Left ventricle myocardium inferior (tissue), 1 donor: ENCODE measurements at regions not wholly inside any gene's neighbourhood (a gene's known extent, or its start where the extent isn't known, plus 50 kb on each side); places are given as distances from the start of the nearest gene placed in this dataset.

Experiments used
- DNase-seq: peaks from one replicate; pipeline ENCODE4 v3.0.0-alpha.2; 2020
- H3K27ac ChIP-seq: fragments of 200-600 bp; replicated peaks from 2 replicates; pipeline ENCODE4 v1.8.0; 2021
- H3K27me3 ChIP-seq: fragments of 200-600 bp; 2 replicates; pipeline ENCODE4 v1.8.0; 2021; ENCODE audit warnings: low read depth
- H3K36me3 ChIP-seq: fragments of 200-600 bp; 2 replicates; pipeline ENCODE4 v1.8.0; 2021
- H3K4me1 ChIP-seq: fragments of 200-600 bp; 2 replicates; pipeline ENCODE4 v1.8.0; 2021
- H3K4me3 ChIP-seq: fragments of 200-600 bp; 2 replicates; pipeline ENCODE4 v1.8.0; 2021; ENCODE audit warnings: mild to moderate bottlenecking, moderate library complexity
- H3K9me3 ChIP-seq: fragments of 200-600 bp; replicated peaks from 2 replicates; pipeline ENCODE4 v1.8.0; 2021
- intact Hi-C: fragments of 100-400 bp; cut with micrococcal nuclease; formaldehyde crosslinking; loops from one replicate; pipeline ENCODE4 v1.11.0; 2022
- TF ChIP-seq, protein P1 (sequence below): fragments of 200-600 bp; IDR thresholded peaks from 2 replicates; pipeline ENCODE4 v1.8.0; 2021; ENCODE audit warnings: antibody characterized with exemption, mild to moderate bottlenecking, borderline replicate concordance
- donor health status: DM: no; HTN: yes; CAD: no; lungs with severe emphysema.

DNA sequence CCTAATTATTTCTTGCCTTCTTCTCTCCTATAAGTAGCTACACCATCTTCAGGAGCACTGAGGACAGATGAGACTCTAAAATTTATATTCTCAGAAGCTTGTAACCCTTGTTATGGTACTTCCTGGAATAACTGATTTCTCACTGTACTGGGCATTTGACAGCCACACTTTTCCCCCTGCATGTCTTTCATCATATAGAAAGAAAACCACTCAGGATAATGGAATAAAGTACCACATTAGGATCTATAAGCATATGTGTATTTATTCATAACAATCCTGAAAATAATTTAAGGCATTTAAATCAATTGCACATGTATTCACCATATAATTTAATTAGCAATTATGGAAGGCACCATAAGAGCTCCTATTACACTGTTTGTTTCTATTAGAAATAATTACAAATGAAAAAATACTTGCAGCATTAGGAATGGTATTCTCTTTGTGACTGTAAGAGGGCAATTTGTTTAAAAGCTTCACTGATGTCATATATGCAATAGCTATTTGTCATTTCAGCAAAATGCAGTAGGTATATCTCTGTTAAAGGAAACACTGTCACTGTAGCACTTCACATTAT is 216.9 kb upstream of the FSHR start:
- no peaks in the 10 kb centered on the region for H3K36me3 ChIP-seq
- TF ChIP-seq, protein P1, sequence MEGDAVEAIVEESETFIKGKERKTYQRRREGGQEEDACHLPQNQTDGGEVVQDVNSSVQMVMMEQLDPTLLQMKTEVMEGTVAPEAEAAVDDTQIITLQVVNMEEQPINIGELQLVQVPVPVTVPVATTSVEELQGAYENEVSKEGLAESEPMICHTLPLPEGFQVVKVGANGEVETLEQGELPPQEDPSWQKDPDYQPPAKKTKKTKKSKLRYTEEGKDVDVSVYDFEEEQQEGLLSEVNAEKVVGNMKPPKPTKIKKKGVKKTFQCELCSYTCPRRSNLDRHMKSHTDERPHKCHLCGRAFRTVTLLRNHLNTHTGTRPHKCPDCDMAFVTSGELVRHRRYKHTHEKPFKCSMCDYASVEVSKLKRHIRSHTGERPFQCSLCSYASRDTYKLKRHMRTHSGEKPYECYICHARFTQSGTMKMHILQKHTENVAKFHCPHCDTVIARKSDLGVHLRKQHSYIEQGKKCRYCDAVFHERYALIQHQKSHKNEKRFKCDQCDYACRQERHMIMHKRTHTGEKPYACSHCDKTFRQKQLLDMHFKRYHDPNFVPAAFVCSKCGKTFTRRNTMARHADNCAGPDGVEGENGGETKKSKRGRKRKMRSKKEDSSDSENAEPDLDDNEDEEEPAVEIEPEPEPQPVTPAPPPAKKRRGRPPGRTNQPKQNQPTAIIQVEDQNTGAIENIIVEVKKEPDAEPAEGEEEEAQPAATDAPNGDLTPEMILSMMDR: no peak
- no peak overlapping the region for H3K4me3 ChIP-seq
- H3K27ac ChIP-seq: no peak overlapping the region
- no peaks in the 10 kb centered on the region for H3K27me3 ChIP-seq
- H3K9me3 ChIP-seq: no peaks in the 10 kb centered on the region
- no peaks in the 10 kb centered on the region for H3K4me1 ChIP-seq
- intact Hi-C loops: no loop called here
- no peak for DNase-seq

GRCh38 chr2:49369650-49370049 is 215.3 kb upstream of the FSHR start:
- intact Hi-C loops: no loop called here
- TF ChIP-seq, protein P1: no peak
- Histone ChIP-seq H3K27ac (no peak overlapping the region), H3K4me3 (no peak overlapping the region), H3K4me1 (no peaks in the 10 kb centered on the region), H3K36me3 (no peaks in the 10 kb centered on the region), H3K27me3 (no peaks in the 10 kb centered on the region), H3K9me3 (no peaks in the 10 kb centered on the region)
- DNase-seq: no peak

DNA sequence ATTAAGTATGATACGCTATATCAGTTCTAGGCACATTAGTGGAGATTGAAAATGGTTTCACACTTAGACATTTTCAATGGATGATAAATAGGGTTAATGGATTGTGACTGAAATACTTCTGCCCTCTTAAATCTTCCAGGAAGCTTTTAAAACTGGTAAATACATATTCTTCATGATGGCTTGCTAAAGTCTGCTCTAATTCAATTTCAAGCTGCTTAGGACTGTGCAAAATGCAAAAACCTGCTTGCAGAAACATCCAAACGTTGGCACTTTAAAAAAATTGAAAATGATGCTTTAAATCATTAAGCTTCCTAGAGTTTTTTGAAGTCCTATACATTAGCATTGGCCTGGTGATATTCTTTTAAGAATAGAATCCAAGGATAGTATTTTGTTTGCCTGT is 214.8 kb upstream of the FSHR start:
- H3K4me3 ChIP-seq: no peak overlapping the region
- H3K27me3 ChIP-seq: no peaks in the 10 kb centered on the region
- TF ChIP-seq, protein P1: no peak
- no peaks in the 10 kb centered on the region for H3K4me1 ChIP-seq
- no peak for DNase-seq
- H3K27ac ChIP-seq: no peak overlapping the region
- H3K9me3 ChIP-seq: no peaks in the 10 kb centered on the region
- intact Hi-C loops: no loop called here
- no peaks in the 10 kb centered on the region for H3K36me3 ChIP-seq

DNA sequence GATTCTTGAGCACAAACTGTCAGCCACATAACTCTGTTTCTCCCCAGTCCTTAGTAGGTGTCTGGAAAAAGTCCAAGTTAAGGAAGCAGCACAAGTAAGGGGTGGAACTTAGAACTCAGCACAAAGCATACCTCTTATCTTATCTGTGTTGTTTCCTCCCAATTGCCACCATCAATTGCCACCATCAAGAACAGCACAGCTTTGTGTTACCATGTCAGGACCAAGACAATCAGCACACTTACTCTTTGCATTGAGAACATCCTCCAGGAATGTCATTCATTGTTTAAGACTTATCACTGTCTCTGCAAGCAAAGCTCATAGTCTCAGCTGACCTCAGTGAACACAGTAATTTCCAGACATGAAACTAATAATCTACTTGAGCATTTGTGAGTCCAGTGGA is 212.7 kb upstream of the FSHR start:
- H3K4me3 ChIP-seq: no peak overlapping the region
- no peaks in the 10 kb centered on the region for H3K4me1 ChIP-seq
- TF ChIP-seq, protein P1: no peak
- DNase-seq: no peak
- H3K27ac ChIP-seq: no peak overlapping the region
- no peaks in the 10 kb centered on the region for H3K27me3 ChIP-seq
- H3K9me3 ChIP-seq: peaks cover 10% of the 10 kb centered on the region
- intact Hi-C loops: no loop called here
- H3K36me3 ChIP-seq: no peaks in the 10 kb centered on the region

DNA sequence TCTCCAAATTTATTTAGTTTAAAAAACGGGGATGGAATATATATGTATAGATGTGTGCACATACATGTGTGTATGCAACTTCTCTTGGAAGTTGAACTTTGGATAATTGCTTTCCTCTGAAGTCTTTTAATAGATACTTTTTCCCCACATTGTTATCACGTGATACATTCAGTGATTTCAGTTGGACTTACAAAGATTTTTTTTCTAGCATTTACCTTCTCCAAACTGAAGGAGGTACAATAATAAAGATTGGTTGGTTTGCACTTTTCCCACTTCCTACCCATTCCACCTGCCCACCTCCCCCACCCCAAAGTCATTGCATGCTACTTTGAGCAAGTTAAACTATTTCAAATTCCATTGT is 206.1 kb upstream of the FSHR start:
- intact Hi-C loops: no loop called here

More for the DNA sequence above, 206.1 kb upstream of the FSHR start:
- Histone ChIP-seq H3K4me3 (no peak overlapping the region), H3K4me1 (no peaks in the 10 kb centered on the region), H3K27ac (no peak overlapping the region), H3K27me3 (no peaks in the 10 kb centered on the region), H3K36me3 (no peaks in the 10 kb centered on the region), H3K9me3 (peaks cover 10% of the 10 kb centered on the region)
- no peak for DNase-seq
- TF ChIP-seq, protein P1: no peak
